Panc1 (cell line): ENCODE measurements at regions not wholly inside any gene's neighbourhood (a gene's known extent, or its start where the extent isn't known, plus 50 kb on each side); places are given as distances from the start of the nearest gene placed in this dataset.

Experiments
- POLR2AphosphoS5 ChIP-seq: IDR thresholded peaks from 2 replicates; pipeline ENCODE4 v1.6.1; 2012; ENCODE audit warnings: mild to moderate bottlenecking, low read depth, low read length, moderate library complexity
- TF ChIP-seq, protein P1 (sequence below): fragments of 450-650 bp; IDR thresholded peaks from 2 replicates; pipeline ENCODE4 v1.5.1; 2017; ENCODE audit warnings: mild to moderate bottlenecking

- TF ChIP-seq, protein P1, sequence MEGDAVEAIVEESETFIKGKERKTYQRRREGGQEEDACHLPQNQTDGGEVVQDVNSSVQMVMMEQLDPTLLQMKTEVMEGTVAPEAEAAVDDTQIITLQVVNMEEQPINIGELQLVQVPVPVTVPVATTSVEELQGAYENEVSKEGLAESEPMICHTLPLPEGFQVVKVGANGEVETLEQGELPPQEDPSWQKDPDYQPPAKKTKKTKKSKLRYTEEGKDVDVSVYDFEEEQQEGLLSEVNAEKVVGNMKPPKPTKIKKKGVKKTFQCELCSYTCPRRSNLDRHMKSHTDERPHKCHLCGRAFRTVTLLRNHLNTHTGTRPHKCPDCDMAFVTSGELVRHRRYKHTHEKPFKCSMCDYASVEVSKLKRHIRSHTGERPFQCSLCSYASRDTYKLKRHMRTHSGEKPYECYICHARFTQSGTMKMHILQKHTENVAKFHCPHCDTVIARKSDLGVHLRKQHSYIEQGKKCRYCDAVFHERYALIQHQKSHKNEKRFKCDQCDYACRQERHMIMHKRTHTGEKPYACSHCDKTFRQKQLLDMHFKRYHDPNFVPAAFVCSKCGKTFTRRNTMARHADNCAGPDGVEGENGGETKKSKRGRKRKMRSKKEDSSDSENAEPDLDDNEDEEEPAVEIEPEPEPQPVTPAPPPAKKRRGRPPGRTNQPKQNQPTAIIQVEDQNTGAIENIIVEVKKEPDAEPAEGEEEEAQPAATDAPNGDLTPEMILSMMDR, result no peak
- no peak for TF ChIP-seq POLR2AphosphoS5
Observed at GRCh38 chr5:169494941-169495548, 88.5 kb upstream of the SPDL1 start.
